LNCaP clone FGC (cell line): ENCODE measurements at regions not wholly inside any gene's neighbourhood (a gene's known extent, or its start where the extent isn't known, plus 50 kb on each side); places are given as distances from the start of the nearest gene placed in this dataset.

Source experiments
- DNase-seq: peaks from one replicate; pipeline ENCODE4 v3.0.0-alpha.2; 2011; ENCODE audit warnings: low read depth
- H3K4me3 ChIP-seq: 2 replicates; pipeline ENCODE4 v1.5.1; 2011; ENCODE audit warnings: mild to moderate bottlenecking, low read depth, low read length, control low read depth
- CTCF ChIP-seq: IDR thresholded peaks from 2 replicates; pipeline ENCODE4 v1.5.1; 2012; ENCODE audit warnings: mild to moderate bottlenecking; ENCODE audit not compliant: control insufficient read depth, insufficient read depth; ENCODE audit errors: extremely low read depth

GRCh38 chr9:103992938-103993579, 101.0 kb upstream of the SMC2 start:
- no peak for TF ChIP-seq CTCF
- DNase-seq: no peak

GRCh38 chr9:103997856-103998370, 96.2 kb upstream of the SMC2 start:
- DNase-seq: no peak
- H3K4me3 ChIP-seq: no peak overlapping the region
- no peak for TF ChIP-seq CTCF

More at GRCh38 chr9:103992938-103993579, 101.0 kb upstream of the SMC2 start:
- no peak overlapping the region for H3K4me3 ChIP-seq

DNA sequence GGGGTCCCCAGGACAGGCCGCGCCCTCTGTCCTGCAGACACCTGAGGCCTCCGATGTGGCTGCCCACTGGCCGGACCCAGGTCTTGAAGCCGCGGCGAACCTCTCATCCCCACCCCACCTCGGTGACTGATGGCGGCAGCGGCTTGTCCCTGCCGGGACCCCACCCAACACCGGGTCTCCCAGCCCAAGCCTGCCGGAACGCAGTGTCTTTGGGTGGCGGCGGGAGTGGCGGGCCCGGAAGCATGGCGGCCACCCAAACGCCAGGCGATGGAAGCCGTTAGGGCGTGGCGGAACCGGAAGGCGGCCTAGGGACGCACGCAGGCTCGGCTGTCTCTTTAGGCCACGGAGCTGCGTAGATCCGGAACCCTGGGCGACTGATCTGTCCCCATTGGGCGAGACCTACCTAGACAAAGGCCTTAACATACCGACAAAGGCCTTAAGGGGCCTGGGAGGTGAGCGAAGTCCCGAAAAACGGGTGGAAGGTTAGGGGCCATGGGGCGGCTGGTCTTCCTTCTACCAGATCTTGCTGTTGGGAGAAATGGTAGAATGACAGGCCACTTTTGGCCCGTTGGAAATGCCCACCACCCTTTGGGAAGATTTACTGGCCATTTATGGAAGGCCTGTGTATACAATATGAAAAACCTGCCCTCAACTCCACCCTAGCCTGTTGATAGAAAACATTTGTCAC, 94.6 kb upstream of the SMC2 start:
- TF ChIP-seq CTCF: no peak
- no peak for DNase-seq
- no peak overlapping the region for H3K4me3 ChIP-seq

GRCh38 chr9:104009826-104010225, 84.3 kb upstream of the SMC2 start:
- DNase-seq: no peak
- no peak for TF ChIP-seq CTCF
- H3K4me3 ChIP-seq: no peak overlapping the region

DNA sequence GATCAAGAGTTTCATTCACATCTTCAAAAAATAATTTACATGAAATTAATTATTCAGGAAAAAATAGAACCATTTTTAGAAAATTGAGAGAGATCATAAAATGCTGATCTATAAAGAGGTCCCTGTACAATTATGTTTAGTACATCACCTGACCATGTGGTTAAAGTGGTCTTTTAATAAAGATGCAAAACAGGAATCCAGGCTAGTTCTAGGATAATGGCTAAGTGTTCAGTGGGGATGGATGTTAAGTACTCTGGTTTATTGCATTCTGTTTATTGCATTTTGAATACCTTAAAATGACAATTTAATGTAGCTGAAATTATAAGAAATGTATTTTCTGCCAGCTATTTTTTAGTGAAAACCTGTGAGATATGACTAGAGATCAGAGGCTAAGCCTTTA, 72.0 kb upstream of the SMC2 start:
- no peak for TF ChIP-seq CTCF
- no peak for DNase-seq

GRCh38 chr9:104025104-104025503, 69.0 kb upstream of the SMC2 start:
- no peak for TF ChIP-seq CTCF
- H3K4me3 ChIP-seq: no peak overlapping the region
- DNase-seq: no peak

More for the DNA sequence above, 72.0 kb upstream of the SMC2 start:
- H3K4me3 ChIP-seq: no peak overlapping the region
